HepG2 (cell line): ENCODE measurements at regions not wholly inside any gene's neighbourhood (a gene's known extent, or its start where the extent isn't known, plus 50 kb on each side); places are given as distances from the start of the nearest gene placed in this dataset.

Experiments used
- ATAC-seq: fragments of 200-7000 bp; cut with Tn5 transposase; 3 replicates; pipeline ENCODE4 v1.9.1; 2020; ENCODE audit warnings: mild to moderate bottlenecking, moderate library complexity
- BruUV-seq: library from RNA; stranded (reverse); fragments of 400-500 nt; replicated peaks from 2 replicates; lab custom pipeline; 2021; lab: Mats Ljungman, UMichigan
- CTCF ChIA-PET: fragments of 300-600 bp; formaldehyde crosslinking; extraction: SDS; loops from one replicate; lab custom pipeline; 2021; ENCODE audit warnings: low total read pairs, inconsistent platforms, low intra/inter-chr PET ratio; lab: Yijun Ruan, JAX
- POLR2A ChIA-PET: fragments of 350-600 bp; sonication (Branson Sonifier 250); formaldehyde crosslinking; loops from one replicate; lab custom pipeline; 2020; ENCODE audit warnings: antibody characterized with exemption, inconsistent platforms; lab: Yijun Ruan, JAX
- DNase-seq: peaks from one replicate; pipeline ENCODE4 v3.0.0-alpha.2; 2015; ENCODE audit warnings: low spot score
- FAIRE-seq: peaks from 3 replicates; lab custom pipeline; 2011; peaks lifted over from hg19 to GRCh38; lab: Jason Lieb, UNC
- H2AFZ ChIP-seq: one replicate; pipeline ENCODE4 v1.6.1; 2011; ENCODE audit warnings: low read length, inconsistent platforms
- H3K27ac ChIP-seq: fragments of 300-600 bp; 3 replicates; pipeline ENCODE4 v1.8.0; 2011; ENCODE audit warnings: mixed run types, mild to moderate bottlenecking, mixed read lengths, low read length, inconsistent platforms; ENCODE audit not compliant: insufficient read depth; ENCODE audit errors: extremely low read length
- H3K27me3 ChIP-seq, 2 experiments: fragments of 200-600 bp in 1 of 2; 2 replicates in 1 of 2; 3 replicates in 1 of 2; pipeline versions ENCODE4 v1.6.0 to v1.8.0; 2011; ENCODE audit warnings: low read length in 2 of 2, mild to moderate bottlenecking in 2 of 2, moderate library complexity in 2 of 2, inconsistent platforms in 1 of 2; ENCODE audit not compliant: insufficient read depth in 2 of 2, control insufficient read depth in 1 of 2
- H3K36me3 ChIP-seq, 2 experiments: fragments of 200-600 bp in 1 of 2; replicated peaks in 1 of 2; 2 replicates in 1 of 2; 3 replicates in 1 of 2; pipeline versions ENCODE4 v1.5.1 to v1.8.0; 2011; ENCODE audit warnings: low read length in 2 of 2, inconsistent platforms in 1 of 2; ENCODE audit not compliant: insufficient read depth in 2 of 2, control insufficient read depth in 1 of 2
- H3K4me1 ChIP-seq: 2 replicates; pipeline ENCODE4 v1.5.1; 2012; ENCODE audit warnings: low read length, inconsistent platforms; ENCODE audit not compliant: insufficient read depth
- H3K4me2 ChIP-seq: 2 replicates; pipeline ENCODE4 v1.6.0; 2011; ENCODE audit warnings: low read depth, low read length, inconsistent platforms
- H3K4me3 ChIP-seq, 3 experiments: fragments of 200-600 bp in 1 of 3; sonication (generic), shearing (Covaris generic) in 1 of 3; replicated peaks in 1 of 3; 2 replicates each; pipeline ENCODE4 v1.5.1; 2011 to 2016; ENCODE audit warnings: low read length in 3 of 3, inconsistent platforms in 2 of 3, low read depth in 2 of 3, mild to moderate bottlenecking in 2 of 3, control low read depth in 1 of 3, mixed read lengths in 1 of 3; ENCODE audit not compliant: insufficient read depth in 1 of 3
- H3K79me2 ChIP-seq: one replicate; pipeline ENCODE4 v1.6.1; 2011; ENCODE audit warnings: low read length, inconsistent platforms; ENCODE audit not compliant: insufficient read depth
- H3K9ac ChIP-seq: 2 replicates; pipeline ENCODE4 v1.6.0; 2011; ENCODE audit warnings: mild to moderate bottlenecking, low read depth, low read length, inconsistent platforms; ENCODE audit not compliant: insufficient read depth
- H3K9me3 ChIP-seq: 2 replicates; pipeline ENCODE4 v1.5.1; 2012; ENCODE audit warnings: mild to moderate bottlenecking, low read length
- H4K20me1 ChIP-seq: 2 replicates; pipeline ENCODE4 v1.6.0; 2011; ENCODE audit warnings: inconsistent platforms, mild to moderate bottlenecking, low read length, moderate library complexity; ENCODE audit not compliant: insufficient read depth
- CHCHD3 ChIP-seq: sonication (generic); formaldehyde crosslinking; IDR thresholded peaks from 2 replicates; pipeline ENCODE4 v1.8.0; 2022; ENCODE audit warnings: mild to moderate bottlenecking, missing genetic modification reagents, moderate library complexity
- IKZF1 ChIP-seq: fragments of 450-650 bp; IDR thresholded peaks from 2 replicates; pipeline ENCODE4 v1.7.1; 2016
- IRF2 ChIP-seq: IDR thresholded peaks from 2 replicates; pipeline ENCODE4 v1.6.1; 2018; ENCODE audit warnings: missing genetic modification reagents, missing compliant biosample characterization
- KLF15 ChIP-seq: sonication (generic); formaldehyde crosslinking; IDR thresholded peaks from 2 replicates; pipeline ENCODE4 v1.8.1; 2023; ENCODE audit warnings: borderline replicate concordance, mild to moderate bottlenecking, inconsistent platforms, missing genetic modification reagents, mixed read lengths
- KLF16 ChIP-seq, 2 experiments: sonication (generic) in 1 of 2; formaldehyde crosslinking in 1 of 2; IDR thresholded peaks; 2 replicates each; pipeline versions ENCODE4 v1.6.1 to v1.8.0; 2016 to 2023; ENCODE audit warnings: missing genetic modification reagents in 2 of 2, missing compliant biosample characterization in 1 of 2
- NR1H2 ChIP-seq: sonication (generic); formaldehyde crosslinking; IDR thresholded peaks from 2 replicates; pipeline ENCODE4 v1.8.1; 2022; ENCODE audit warnings: low read depth, missing genetic modification reagents, borderline replicate concordance
- SIN3B ChIP-seq: fragments of 150-350 bp; IDR thresholded peaks from 2 replicates; pipeline ENCODE4 v1.6.1; 2014; ENCODE audit warnings: low read length
- STAT6 ChIP-seq: sonication (generic); formaldehyde crosslinking; IDR thresholded peaks from 2 replicates; pipeline ENCODE4 v1.4.0; 2020; ENCODE audit warnings: missing genetic modification reagents, mild to moderate bottlenecking, borderline replicate concordance
- ZNF207 ChIP-seq: fragments of 450-650 bp; IDR thresholded peaks from 2 replicates; pipeline ENCODE4 v1.6.1; 2016; ENCODE audit warnings: antibody characterized with exemption, borderline replicate concordance
- ZNF589 ChIP-seq: sonication (generic); formaldehyde crosslinking; conservative IDR thresholded peaks from 2 replicates; pipeline ENCODE4 v1.8.0; 2022; ENCODE audit warnings: mild to moderate bottlenecking, moderate library complexity, missing genetic modification reagents
- ZNF616 ChIP-seq: sonication (generic); formaldehyde crosslinking; IDR thresholded peaks from 2 replicates; pipeline ENCODE4 v1.5.0; 2020; ENCODE audit warnings: low read depth, mild to moderate bottlenecking, missing genetic modification reagents
- ZNF747 ChIP-seq: sonication (generic); formaldehyde crosslinking; IDR thresholded peaks from 2 replicates; pipeline ENCODE4 v1.8.1; 2023; ENCODE audit warnings: missing genetic modification reagents, mild to moderate bottlenecking, borderline replicate concordance
- ZNF879 ChIP-seq: sonication (generic); formaldehyde crosslinking; IDR thresholded peaks from 2 replicates; pipeline ENCODE4 v1.8.1; 2023; ENCODE audit warnings: missing genetic modification reagents
- WGBS: methylation state at CpG from one replicate; pipeline ENCODE4 v1.1.6; 2017; ENCODE audit warnings: low lambda C conversion rate; 5-methylcytosine and 5-hydroxymethylcytosine counted together
- in situ Hi-C: cut with HindIII; loops from 2 replicates; pipeline ENCODE4 v1.10.0; 2017; ENCODE audit warnings: low pct_unique_long_range_greater_than_20kb; ENCODE audit not compliant: extremely low pct_ligation_motif_present
- intact Hi-C: fragments of 100-400 bp; cut with micrococcal nuclease; formaldehyde crosslinking; loops from one replicate; pipeline ENCODE4 v1.10.0; 2022; ENCODE audit not compliant: unreplicated experiment
- TF ChIP-seq, protein P1 (sequence below): sonication (generic); IDR thresholded peaks from 2 replicates; pipeline ENCODE4 v1.6.1; 2016; ENCODE audit warnings: low read depth, borderline replicate concordance
- TF ChIP-seq, protein P2 (sequence below): sonication (generic); formaldehyde crosslinking; IDR thresholded peaks from 2 replicates; pipeline ENCODE4 v1.8.1; 2022; ENCODE audit warnings: mild to moderate bottlenecking, missing genetic modification reagents

- intact Hi-C loops (no loop called here), in situ Hi-C loops (no loop called here)
- H4K20me1 ChIP-seq, result no peaks in the 10 kb centered on the region
- H3K4me3 ChIP-seq, result no peak overlapping the region
- no peaks in the 10 kb centered on the region for H3K36me3 ChIP-seq
- no TSS peak for BruUV-seq
- no peak for DNase-seq
- no peak for ATAC-seq
- no peaks in the 10 kb centered on the region for H3K4me1 ChIP-seq
- POLR2A ChIA-PET, result no interaction called here
- FAIRE-seq, result no peak
- no peak overlapping the region for H3K9ac ChIP-seq
- 0% methylated on average over 1 of the region's 1 CpG for WGBS
- no peak for TF ChIP-seq NR1H2 (CRISPR knock-in tag)
- TF ChIP-seq ZNF207, result no peak
- no peak for TF ChIP-seq KLF15 (CRISPR knock-in tag)
- no peak for TF ChIP-seq ZNF589 (CRISPR knock-in tag)
- no peak for TF ChIP-seq CHCHD3
- TF ChIP-seq SIN3B, result no peak
- TF ChIP-seq ZNF616 (CRISPR knock-in tag), result no peak
- TF ChIP-seq STAT6 (CRISPR knock-in tag), result no peak
- TF ChIP-seq IRF2 (CRISPR knock-in tag), result no peak
- TF ChIP-seq IKZF1, result no peak
- TF ChIP-seq, protein P1, sequence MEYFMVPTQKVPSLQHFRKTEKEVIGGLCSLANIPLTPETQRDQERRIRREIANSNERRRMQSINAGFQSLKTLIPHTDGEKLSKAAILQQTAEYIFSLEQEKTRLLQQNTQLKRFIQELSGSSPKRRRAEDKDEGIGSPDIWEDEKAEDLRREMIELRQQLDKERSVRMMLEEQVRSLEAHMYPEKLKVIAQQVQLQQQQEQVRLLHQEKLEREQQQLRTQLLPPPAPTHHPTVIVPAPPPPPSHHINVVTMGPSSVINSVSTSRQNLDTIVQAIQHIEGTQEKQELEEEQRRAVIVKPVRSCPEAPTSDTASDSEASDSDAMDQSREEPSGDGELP, result no peak
- no peak for TF ChIP-seq KLF16 (CRISPR knock-in tag; IDR thresholded peaks at IDR 0.05)
- no peak for TF ChIP-seq ZNF747 (CRISPR knock-in tag)
- TF ChIP-seq ZNF879 (CRISPR knock-in tag), result no peak
- TF ChIP-seq, protein P2, sequence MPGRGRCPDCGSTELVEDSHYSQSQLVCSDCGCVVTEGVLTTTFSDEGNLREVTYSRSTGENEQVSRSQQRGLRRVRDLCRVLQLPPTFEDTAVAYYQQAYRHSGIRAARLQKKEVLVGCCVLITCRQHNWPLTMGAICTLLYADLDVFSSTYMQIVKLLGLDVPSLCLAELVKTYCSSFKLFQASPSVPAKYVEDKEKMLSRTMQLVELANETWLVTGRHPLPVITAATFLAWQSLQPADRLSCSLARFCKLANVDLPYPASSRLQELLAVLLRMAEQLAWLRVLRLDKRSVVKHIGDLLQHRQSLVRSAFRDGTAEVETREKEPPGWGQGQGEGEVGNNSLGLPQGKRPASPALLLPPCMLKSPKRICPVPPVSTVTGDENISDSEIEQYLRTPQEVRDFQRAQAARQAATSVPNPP (CRISPR knock-in tag), result no peak
- CTCF ChIA-PET, result no interaction called here
- no peak overlapping the region for H3K4me2 ChIP-seq
- H3K79me2 ChIP-seq, result no peaks in the 10 kb centered on the region
- no peaks in the 10 kb centered on the region for H3K27me3 ChIP-seq
- H2AFZ ChIP-seq, result no peak overlapping the region
- no peaks in the 10 kb centered on the region for H3K9me3 ChIP-seq
- no peak overlapping the region for H3K27ac ChIP-seq
Measured at GRCh38 chr4:170672381-170672965, 582.7 kb upstream of the AADAT start.
